HG03196 (cell line): ENCODE measurements at regions not wholly inside any gene's neighbourhood (a gene's known extent, or its start where the extent isn't known, plus 50 kb on each side); places are given as distances from the start of the nearest gene placed in this dataset.

ENCODE experiments used
- ATAC-seq: cut with Tn5 transposase; IDR thresholded peaks from one replicate; pipeline ENCODE4 v1.9.1; 2021; ENCODE audit not compliant: unreplicated experiment

DNA sequence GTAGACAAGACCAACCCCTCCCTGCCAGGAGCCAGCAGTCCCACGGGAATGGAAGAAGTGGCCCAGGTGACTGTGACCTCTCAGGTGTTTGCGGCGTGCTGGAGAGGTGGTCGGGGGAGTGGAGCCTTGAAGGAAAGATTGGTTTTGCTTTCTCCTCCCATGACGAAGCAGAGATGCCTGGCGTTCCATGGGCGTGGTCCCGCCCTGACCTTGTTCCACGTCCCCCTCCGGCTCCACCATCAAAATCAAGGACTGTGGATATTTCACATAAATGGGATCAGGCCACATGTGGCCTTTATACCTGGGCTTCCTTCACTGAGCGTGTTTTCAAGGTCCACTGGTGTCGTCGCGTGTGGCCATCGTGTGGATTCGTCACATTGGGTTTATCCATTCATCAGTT, 270.6 kb upstream of the TNRC6C start:
- ATAC-seq: no peak

DNA sequence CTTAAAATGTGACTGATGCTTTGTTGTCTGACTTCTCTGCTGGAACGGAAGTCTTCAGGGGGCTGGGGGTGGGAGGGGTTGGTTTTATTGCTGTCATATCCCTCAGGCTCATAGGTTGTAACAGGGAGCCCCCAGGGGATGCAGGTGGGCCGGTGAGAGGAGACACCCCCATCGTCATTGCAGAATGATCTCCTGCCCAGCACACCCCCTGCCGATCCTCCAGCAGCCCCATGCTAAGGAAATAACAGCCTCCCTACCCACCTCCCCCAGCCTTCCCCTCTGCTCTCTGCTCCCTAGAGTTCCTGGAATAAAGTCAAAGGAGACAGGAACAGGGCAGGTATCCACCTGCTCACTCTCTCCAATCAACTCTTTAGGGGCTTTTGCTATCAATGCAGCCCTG, 270.1 kb upstream of the TNRC6C start:
- ATAC-seq: no peak

DNA sequence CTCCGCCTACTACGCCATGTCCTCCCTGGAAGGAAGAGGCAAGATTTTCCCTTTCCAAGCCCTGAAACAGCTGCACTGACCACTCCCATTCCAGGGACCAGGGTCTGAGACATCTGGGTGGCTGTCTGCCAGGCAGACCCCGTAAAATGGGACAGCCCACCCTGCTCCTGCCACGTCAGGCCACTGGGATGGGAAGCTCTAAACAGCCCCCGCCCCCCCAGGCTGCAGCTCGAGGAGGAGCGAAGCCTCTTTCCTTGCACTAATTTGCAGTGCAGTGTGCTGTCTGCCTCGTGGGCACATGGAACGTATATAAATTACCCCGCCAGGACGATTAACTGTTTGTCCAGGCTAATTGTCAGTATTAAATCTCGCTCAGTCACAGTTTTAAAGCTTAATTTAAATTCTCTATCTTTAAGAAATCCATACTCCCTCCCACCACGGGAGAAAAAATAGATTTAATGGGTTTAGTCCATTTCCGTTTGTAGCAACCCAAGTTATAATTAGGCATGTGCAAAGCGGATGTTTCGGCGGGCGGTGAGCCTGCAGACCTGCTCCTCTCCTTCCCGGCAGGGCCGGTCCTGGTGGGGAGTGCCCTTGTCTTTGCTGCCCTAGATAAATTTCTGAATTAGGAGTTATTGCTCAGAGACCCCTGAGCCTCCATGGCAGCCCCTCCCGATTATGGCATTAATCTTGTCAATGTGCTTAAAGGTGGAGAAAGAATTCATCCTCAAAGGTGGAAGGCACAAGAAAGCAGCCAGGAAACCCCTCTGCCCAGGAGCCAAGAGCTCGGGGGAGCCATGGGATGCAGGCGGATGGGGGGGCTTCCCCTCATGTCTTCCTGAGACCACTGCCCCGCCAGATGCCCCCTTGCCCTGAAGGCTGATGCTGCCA, 268.0 kb upstream of the TNRC6C start:
- no peak for ATAC-seq

DNA sequence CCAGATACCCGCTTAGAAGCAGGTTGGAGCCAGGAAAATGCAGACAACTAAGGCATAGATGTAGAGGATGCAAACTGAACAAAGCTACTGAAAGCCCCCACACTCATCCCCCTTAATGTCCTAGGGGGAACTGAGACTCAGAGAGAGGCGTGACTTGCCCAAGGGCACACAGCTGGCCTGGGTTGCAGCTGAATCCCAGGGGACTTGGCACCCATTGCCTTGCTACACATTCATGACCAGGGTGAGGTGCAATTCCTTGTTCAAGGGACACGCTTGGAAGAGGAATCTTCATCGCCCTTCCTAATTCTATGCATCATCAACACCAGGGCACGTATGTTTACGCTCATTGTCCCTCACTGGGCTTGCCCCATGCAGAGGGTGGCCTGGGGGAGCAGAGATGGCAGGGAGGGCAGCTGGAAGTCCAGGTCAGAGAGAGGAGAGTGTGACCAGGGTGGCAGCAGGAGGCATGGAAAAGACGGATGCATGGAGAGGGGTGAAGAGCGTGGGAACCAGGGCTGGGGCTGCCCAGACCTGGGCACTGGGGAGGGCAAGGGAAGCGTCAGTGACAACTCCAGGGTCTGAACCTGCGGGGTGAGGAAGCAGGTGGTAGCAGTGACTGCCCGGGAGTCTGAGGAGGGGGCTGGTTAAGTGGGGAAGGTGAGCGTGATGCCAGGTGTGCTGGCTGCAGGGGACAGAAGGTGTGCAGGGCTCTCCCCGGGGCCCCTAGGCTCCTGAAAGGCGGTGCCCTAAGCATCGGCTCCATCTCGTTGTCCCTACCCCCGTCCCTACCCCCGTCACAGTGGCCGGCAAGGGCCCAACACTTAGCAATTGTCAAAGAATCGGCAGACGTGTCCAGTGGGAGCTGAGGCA, 267.1 kb upstream of the TNRC6C start:
- ATAC-seq: no peak

DNA sequence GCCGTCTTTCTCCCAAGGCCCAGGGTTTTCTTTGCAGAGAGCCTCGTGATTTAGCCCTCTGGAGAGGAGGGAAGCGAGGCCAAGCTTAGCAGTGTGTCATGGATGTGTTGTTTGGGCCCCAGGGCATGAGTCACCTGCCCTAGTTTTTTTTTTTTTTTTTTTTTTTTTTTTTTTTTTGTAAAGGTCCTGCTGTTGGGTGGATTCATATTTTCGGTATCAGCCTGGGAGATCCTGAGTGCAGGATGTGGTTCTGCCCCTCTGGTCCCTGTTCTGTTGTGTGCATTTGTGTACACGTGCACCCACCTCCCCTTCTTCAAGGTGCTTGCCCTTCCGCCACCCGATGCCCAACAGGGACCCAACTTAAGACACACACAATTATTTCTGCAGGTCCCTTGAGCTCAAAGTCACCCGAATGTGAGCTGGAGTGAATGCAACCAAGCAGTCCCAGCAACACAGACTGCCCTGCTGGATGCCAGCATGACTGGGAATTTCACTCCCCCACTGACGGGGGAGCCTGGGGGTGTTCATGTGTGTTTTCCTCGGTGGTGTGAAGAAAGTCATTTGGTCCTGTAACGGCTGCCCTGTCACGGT, 265.8 kb upstream of the TNRC6C start:
- no peak for ATAC-seq

DNA sequence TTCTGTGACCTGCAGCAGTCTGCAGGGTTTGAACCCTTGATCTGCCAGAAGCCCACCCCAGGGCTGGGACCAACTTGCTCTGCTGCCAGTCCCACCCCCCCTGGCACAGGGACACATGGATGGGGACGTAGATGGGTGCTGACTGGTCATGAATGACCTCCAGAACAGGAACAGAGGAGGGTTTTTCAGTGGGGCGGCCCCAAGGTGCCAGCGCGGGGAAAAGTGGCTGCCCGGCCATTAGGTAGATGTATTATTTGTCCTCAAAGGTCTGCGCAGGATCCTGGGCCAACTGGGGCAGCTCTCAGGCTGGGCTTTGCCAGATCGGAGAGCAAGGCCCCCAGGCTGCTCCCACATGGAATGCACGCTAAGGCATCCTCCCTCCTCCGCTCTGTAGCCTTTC, 265.2 kb upstream of the TNRC6C start:
- no peak for ATAC-seq

DNA sequence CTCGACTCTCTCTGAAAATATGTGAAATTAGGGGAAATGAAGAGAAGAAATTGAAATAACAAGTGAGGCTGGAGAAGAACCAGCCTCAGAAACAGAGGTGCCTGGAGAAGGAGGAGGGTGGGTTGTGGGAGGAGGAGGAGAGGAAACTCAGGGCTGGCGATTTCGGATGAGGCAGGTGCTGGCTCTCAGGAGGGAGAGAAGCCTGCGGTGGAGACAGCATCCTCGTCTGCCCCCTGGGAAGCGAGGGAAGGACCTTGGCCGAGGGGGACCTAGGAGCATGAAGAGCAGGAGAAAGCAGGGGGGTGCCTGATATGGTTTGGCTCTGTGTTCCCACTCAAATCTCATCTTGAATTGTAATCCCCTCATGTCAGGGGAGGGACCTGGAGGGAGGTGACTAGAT, 264.7 kb upstream of the TNRC6C start:
- ATAC-seq: no peak

DNA sequence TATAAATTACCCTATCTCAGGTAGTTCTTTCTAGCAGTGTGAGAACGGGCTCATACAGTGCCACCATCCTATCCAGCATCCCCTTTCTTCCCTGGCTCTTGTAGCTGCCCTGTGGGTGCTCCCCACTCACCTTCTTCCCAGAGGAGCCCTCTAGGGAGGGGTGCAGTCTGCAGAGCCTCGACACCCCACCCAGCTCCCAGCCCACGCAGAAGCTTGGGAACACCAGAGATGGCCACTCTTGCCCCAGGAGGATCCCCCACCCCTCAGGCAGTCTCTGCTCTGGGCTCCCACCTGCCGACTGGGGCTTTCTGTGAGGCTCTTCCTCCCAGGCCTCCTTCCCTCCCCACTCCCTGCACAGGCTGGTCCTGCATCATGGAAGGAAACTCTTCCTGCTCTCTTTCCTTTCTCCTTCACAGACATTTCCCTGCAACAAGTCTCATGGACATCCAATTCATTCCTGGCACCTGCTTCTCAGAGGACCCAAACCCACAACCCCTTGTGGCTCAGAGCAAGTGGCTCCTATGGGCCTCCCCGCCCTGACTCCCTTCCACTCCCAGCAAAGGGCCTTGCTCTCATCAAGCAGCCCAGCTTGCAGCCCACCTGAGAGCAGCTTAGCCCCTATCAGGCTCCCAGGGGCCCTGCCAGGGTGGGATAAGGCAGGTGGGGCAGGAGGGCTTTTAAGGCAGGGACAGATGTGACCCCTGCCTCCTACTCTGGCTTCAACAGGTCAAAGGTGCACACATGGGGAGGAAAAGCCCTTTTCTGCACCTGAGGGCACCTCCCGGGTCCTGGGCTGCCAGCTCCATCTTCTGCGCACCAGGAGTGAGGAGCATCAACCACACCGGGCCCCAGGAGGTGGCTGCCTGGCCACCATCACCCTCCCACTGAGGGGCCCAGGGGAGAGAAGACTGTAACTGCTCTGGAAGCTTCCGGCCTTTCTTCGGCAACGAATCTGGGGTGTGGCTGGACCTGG, 263.8 kb upstream of the TNRC6C start:
- ATAC-seq: no peak

DNA sequence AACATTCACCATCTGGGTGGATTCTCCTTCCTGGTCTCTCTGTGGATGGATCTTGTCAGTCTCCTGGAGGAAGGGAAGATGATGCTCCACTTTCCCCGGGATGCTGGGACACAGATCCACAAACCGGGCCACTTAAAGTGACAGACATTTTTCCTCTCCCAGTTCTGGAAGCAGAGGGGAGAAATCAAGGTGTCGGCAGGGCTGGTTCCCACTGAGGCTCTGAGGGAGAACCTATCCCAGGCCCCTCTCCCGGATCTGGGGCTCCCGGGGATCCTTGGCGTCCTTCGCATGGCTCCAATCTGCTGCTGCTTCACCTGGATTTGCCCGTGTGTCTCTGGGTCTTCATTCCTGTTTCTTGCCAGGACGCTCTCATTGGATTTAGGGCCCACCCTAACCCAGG, 263.1 kb upstream of the TNRC6C start:
- ATAC-seq: no peak

DNA sequence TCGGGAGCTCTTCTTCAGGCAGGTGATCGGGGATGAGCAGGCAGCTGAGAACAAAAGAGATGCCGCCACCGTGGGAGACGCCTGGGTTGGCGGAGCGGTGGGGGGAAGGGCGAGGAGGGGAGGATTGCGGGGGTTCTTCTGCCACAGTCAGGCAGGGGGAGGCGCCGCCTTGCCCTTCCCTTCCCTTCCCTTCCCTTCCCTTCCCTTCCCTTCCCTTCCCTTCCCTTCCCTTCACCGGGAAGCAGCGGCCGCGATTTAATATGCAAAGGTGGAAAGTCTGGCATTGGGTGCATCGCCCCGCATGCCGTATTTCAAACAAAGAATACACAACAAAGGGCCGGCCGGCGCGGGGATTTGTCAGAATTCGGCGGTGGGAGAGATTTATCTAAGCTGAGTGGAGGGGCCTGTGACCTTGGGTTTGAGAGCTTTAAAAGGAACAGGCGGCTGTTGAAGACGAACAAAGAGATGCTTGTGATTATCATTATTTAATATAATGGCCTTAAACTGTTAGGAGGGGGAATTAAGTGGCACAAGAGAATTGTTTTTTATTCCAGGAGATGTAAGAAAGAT, 262.3 kb upstream of the TNRC6C start:
- ATAC-seq: no peak

DNA sequence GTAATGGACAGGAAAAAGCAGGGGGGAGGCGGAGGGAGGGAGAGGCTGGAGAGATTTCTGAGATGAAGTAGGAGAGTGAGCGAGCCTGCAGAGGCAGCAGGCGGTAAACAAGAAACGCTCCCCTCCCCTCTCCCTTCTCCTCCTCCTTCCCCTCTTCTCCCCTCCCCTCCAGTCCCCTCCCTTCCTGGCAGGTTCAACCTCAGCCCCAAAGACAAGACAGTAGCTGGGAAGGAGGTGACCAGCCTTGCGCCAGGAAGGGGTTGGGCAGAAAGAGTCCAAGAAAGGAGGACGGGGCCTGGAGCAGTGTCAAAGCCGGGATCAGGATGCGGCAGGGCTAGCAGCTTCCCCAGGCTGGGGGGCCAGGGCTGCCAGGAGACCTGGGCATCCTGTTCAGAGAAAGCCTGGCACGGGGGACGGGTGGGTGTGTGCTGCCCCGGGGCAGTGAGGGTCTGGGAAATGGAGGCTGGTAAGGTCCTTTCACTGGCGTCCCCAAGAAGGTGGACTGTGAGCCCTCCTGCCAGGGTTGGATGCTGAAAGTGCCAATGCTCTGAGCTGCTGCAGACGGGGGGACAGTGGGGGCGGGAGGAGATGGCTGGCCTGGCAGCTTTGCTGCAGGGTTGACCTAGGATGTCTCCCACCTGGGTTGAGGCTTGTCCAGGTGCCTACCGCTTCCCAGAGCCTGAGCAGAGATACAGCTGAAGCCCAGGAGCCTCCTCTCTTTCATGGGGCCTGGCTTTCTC, 261.6 kb upstream of the TNRC6C start:
- no peak for ATAC-seq

DNA sequence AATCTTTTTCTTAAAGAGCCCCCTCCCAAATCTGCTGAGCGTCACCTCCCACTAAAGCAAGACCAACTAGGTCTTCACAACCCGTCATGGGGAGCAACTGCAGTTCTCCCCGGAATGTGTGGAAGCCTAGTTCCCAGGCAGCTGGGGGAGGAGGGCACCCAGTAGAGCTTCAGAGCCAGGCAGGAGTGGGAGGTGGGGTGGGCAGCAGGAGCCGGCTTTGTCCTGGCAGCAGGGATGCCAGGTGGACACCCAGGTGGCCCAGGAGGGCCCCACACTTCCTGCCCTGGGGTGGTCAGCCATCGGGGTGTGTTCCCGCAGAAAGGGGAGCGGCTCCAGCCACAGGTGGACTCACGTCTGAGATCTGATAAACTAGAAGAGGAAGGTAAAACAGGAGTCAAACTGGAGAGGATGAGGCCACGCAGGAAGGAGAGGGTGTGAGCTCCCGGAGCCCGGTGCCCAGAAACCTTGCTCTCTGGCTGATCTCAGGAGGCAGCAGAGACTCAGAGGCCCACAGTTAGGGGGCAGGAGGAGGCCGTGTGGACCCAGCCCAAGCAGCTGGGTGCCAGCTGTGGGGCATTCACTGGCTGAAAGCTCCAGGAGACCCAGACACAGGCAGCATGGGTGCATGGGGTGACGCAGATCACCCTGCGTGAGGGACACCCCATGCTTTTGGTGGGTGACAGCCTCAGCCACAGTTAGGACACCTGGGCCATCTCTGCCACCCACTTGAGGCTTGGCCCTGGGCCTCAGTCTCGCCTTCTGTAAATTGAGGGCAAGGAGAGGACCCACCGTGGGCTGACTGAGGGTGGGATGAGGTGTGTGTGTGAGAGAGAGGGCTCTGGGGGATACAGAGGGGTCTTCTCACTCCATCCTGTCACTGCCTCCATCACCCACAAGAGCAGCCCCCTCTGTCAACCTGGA, 260.8 kb upstream of the TNRC6C start:
- no peak for ATAC-seq

DNA sequence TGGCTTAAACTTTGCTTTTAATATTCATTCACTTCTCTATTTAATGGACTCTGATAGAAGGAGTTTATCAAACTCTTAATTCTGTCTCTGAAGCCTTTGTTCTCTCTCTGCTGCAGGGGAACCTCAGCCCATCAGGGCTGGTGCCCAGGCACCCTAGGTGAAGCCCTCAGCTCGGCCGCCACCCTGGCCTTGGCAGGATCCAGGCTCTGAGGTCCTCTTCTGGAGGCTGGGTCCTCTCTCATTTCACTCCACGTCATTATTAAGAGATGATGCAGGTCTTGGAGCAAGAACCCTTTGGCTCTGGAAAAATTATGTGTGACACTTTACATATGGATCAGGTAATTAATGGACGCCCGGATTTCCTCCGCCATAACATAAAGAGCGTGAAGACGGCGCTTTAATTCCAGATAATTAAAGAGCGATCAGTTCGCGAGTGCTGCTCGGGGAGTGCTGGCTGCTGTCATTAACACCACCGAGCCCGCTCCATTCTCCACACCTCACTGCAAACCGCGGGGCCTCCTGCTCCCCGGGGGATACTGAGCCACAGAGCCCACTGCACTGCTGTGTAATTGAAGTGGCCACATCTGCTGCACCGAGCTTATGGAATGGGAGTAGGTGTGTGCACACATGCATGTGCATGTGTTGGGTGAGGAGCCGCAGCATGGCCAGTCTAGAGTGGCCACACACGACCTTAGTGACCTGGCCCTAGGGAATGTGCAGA, 259.4 kb upstream of the TNRC6C start:
- ATAC-seq: no peak

DNA sequence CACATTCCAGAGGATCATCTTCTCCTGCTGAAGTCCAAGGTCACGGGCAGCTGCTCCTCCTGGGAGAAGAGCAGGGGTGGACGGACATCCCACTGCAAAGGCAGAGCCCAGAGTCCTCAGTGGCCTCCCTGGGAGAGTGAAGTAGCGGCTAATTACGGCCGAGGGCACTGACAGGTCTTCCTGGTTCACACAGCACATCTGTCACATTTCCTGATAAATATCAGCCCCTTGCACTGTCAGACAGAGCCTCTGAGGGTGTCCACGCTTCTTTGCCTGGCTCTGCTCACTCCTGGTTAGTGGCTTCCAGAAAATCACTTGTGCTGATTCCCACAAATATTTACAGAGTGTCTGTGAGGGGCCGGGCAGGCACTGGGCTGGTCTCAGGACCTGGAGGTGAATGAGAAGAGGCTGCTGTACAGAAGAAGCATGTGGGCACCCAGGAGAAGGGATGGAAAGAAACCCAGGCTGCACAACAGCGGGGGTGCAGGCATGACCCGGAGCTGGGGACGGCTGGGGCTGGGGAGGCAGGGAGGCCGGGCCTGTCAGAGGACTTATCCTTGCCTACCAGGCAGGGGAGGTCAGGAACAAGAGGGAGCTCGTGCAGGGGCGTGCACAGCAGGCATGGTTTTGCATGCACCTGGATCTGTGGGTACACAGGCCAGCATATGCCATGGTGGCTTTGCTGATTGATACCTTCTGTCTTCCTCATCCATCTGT, 258.2 kb upstream of the TNRC6C start:
- no peak for ATAC-seq

DNA sequence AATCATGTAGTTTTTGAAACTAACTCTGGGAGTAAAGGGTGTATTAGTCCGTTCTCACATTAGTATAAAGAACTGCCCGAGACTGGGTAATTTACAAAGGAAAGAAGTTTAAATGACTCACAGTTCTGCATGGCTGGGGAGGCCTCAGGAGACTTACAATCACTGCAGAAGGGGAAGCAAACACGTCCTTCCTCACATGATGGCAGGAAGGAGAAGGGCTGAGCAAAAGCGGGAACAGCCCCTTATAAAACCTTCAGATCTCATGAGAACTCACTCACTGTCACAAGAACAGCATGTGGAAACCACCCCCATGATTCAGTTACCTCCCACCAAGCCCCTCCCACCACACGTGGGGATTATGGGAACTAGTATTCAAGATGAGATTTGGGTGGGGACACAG, 256.5 kb upstream of the TNRC6C start:
- ATAC-seq: no peak

DNA sequence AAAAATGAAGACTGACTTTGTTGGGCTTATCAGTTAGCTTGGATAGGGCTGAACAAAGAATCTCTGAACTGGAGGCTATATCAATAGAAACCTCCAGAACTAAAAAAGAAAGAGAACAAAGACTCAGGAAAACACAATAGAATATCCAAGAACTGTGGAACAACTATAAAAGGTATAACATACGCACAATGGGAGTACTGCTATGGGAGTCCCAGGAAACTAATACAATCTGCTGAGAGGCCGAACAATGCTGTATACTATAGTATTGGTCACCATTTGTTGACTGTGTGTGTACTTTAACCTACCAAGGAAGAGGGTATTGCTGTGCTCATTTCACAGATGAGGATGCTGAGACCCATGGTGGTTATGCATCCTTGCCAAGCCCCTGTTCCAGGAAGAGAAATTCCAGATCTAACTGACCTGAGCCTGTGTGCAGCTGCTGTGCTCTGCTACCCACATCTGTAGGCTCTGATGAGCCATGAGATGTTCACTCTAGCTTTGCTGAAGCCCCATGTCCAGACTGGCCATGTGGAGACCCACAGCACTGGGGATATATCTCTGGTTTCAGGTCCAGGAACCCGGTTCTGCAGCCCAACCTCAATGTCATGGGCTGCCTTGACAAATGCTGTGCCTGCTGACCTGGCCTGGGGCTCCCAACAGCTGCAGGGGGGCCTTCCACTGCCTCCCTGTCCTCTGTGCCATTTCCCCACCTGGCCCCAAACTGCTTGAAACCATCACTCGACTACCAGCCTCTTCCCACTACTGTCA, 254.3 kb upstream of the TNRC6C start:
- ATAC-seq: no peak
